H1 (cell line): ENCODE measurements at regions not wholly inside any gene's neighbourhood (a gene's known extent, or its start where the extent isn't known, plus 50 kb on each side); places are given as distances from the start of the nearest gene placed in this dataset.

Experiments
- CTCF ChIA-PET: fragments of 300-600 bp; sonication (Branson Sonifier 250); formaldehyde crosslinking; loops from one replicate; lab custom pipeline; 2021; ENCODE audit not compliant: partially characterized antibody; lab: Charles Lee
- POLR2A ChIA-PET: fragments of 300-600 bp; sonication (Branson Sonifier 250); formaldehyde crosslinking; loops from one replicate; lab custom pipeline; 2021; ENCODE audit warnings: inconsistent platforms; ENCODE audit not compliant: partially characterized antibody; lab: Charles Lee
- DNase-seq, 2 experiments: peaks; one replicate each; pipeline versions ENCODE4 v3.0.0 to v3.0.0-alpha.2; 2010 to 2022; ENCODE audit warnings: low spot score in 2 of 2, low read depth in 1 of 2, mixed read lengths in 1 of 2
- FAIRE-seq: peaks from 2 replicates; lab custom pipeline; 2011; peaks lifted over from hg19 to GRCh38; lab: Jason Lieb, UNC
- H2AFZ ChIP-seq: 2 replicates; pipeline ENCODE4 v1.8.1; 2012; ENCODE audit warnings: low read length, inconsistent platforms
- H2AK5ac ChIP-seq: 2 replicates; pipeline ENCODE4 v1.6.1; 2013; ENCODE audit warnings: low read depth, low read length
- H2BK120ac ChIP-seq: replicated peaks from 2 replicates; pipeline ENCODE3; 2013; ENCODE audit warnings: low read depth, low read length, inconsistent platforms
- H2BK12ac ChIP-seq: 2 replicates; pipeline ENCODE4 v1.6.1; 2013; ENCODE audit warnings: low read depth, low read length
- H2BK15ac ChIP-seq: 2 replicates; pipeline ENCODE4 v1.6.1; 2013; ENCODE audit warnings: low read length
- H2BK20ac ChIP-seq: 2 replicates; pipeline ENCODE4 v1.6.1; 2013; ENCODE audit warnings: low read length
- H2BK5ac ChIP-seq: 2 replicates; pipeline ENCODE4 v1.6.1; 2013; ENCODE audit warnings: low read depth, low read length
- H3K14ac ChIP-seq: 2 replicates; pipeline ENCODE4 v1.6.1; 2013; ENCODE audit warnings: inconsistent platforms; ENCODE audit not compliant: insufficient read length
- H3K18ac ChIP-seq: 2 replicates; pipeline ENCODE4 v1.6.1; 2013; ENCODE audit warnings: low read length; ENCODE audit errors: extremely low read depth
- H3K23ac ChIP-seq: 2 replicates; pipeline ENCODE4 v1.6.1; 2013; ENCODE audit warnings: inconsistent platforms; ENCODE audit not compliant: insufficient read length
- H3K23me2 ChIP-seq: 2 replicates; pipeline ENCODE4 v1.6.1; 2013; ENCODE audit warnings: low read depth, low read length
- H3K27ac ChIP-seq: 2 replicates; pipeline ENCODE4 v1.6.1; 2011; ENCODE audit warnings: low read depth, low read length, inconsistent platforms
- H3K27me3 ChIP-seq, 4 experiments: replicated peaks in 1 of 4; 1 replicate in 1 of 4; 2 replicates in 3 of 4; pipeline versions ENCODE4 v1.6.1 to v1.8.1; 2011 to 2013; ENCODE audit warnings: low read length in 3 of 4, mild to moderate bottlenecking in 3 of 4, inconsistent platforms in 2 of 4, mixed read lengths in 2 of 4, moderate library complexity in 1 of 4; ENCODE audit not compliant: control insufficient read depth in 3 of 4, insufficient read depth in 3 of 4; ENCODE audit errors: extremely low read depth in 1 of 4
- H3K36me3 ChIP-seq, 4 experiments: 2 replicates each; pipeline versions ENCODE4 v1.6.1 to v1.8.1; 2011 to 2013; ENCODE audit warnings: mild to moderate bottlenecking in 4 of 4, low read length in 3 of 4, moderate library complexity in 2 of 4, control low read depth in 1 of 4, inconsistent platforms in 1 of 4; ENCODE audit not compliant: insufficient read depth in 4 of 4, control insufficient read depth in 2 of 4
- H3K4ac ChIP-seq: replicated peaks from 2 replicates; pipeline ENCODE3; 2013; ENCODE audit warnings: low read length, low read depth, mixed read lengths, inconsistent platforms; ENCODE audit not compliant: insufficient read length
- H3K4me1 ChIP-seq, 4 experiments: replicated peaks in 1 of 4; 1 replicate in 1 of 4; 2 replicates in 3 of 4; pipeline versions ENCODE4 v1.6.1 to v1.8.1; 2011 to 2013; ENCODE audit warnings: low read length in 3 of 4, inconsistent platforms in 2 of 4, mixed read lengths in 1 of 4; ENCODE audit not compliant: insufficient read depth in 4 of 4, control insufficient read depth in 3 of 4
- H3K4me2 ChIP-seq, 2 experiments: 2 replicates each; pipeline versions ENCODE4 v1.6.1 to v1.8.1; 2011 to 2013; ENCODE audit warnings: low read depth in 2 of 2, low read length in 2 of 2, control low read depth in 1 of 2, inconsistent platforms in 1 of 2, mild to moderate bottlenecking in 1 of 2; ENCODE audit not compliant: insufficient read depth in 1 of 2
- H3K4me3 ChIP-seq, 4 experiments: fragments of 200-600, 300-600 bp in 1 of 4; sonication (generic), shearing (Covaris generic), sonication (Bioruptor Twin) in 1 of 4; 2 replicates each; pipeline versions ENCODE4 v1.5.1 to v1.8.1; 2011 to 2016; ENCODE audit warnings: low read length in 4 of 4, low read depth in 3 of 4, control low read depth in 2 of 4, inconsistent platforms in 2 of 4, mild to moderate bottlenecking in 2 of 4, mixed read lengths in 1 of 4, moderate library complexity in 1 of 4; ENCODE audit not compliant: insufficient read depth in 2 of 4; ENCODE audit errors: extremely low read depth in 1 of 4
- H3K56ac ChIP-seq: replicated peaks from 2 replicates; pipeline ENCODE3; 2013; ENCODE audit warnings: low read depth, mild to moderate bottlenecking, mixed read lengths, low read length, inconsistent platforms; ENCODE audit not compliant: insufficient read length
- H3K79me1 ChIP-seq: 2 replicates; pipeline ENCODE4 v1.6.1; 2013; ENCODE audit warnings: low read depth, low read length, control low read depth
- H3K79me2 ChIP-seq, 2 experiments: 2 replicates each; pipeline versions ENCODE4 v1.6.1 to v1.8.1; 2012 to 2013; ENCODE audit warnings: low read length in 2 of 2, mild to moderate bottlenecking in 2 of 2, inconsistent platforms in 1 of 2; ENCODE audit not compliant: insufficient read depth in 2 of 2, control insufficient read depth in 1 of 2
- H3K9ac ChIP-seq, 4 experiments: replicated peaks in 1 of 4; 1 replicate in 1 of 4; 2 replicates in 3 of 4; pipeline versions ENCODE4 v1.6.1 to v1.8.1; 2011 to 2013; ENCODE audit warnings: low read depth in 3 of 4, low read length in 3 of 4, control low read depth in 2 of 4, mild to moderate bottlenecking in 2 of 4, moderate library complexity in 2 of 4, inconsistent platforms in 1 of 4; ENCODE audit errors: extremely low read depth in 1 of 4
- H3K9me3 ChIP-seq, 2 experiments: 2 replicates each; pipeline versions ENCODE4 v1.6.1 to v1.8.1; 2012 to 2013; ENCODE audit warnings: mild to moderate bottlenecking in 2 of 2, moderate library complexity in 2 of 2, control low read depth in 1 of 2, inconsistent platforms in 1 of 2, low read depth in 1 of 2, low read length in 1 of 2, mixed read lengths in 1 of 2; ENCODE audit not compliant: insufficient read depth in 2 of 2
- H4K20me1 ChIP-seq, 2 experiments: replicated peaks in 1 of 2; 2 replicates each; pipeline versions ENCODE3 to v1.8.1; 2011 to 2013; ENCODE audit warnings: inconsistent platforms in 2 of 2, low read length in 2 of 2, mild to moderate bottlenecking in 1 of 2; ENCODE audit not compliant: insufficient read depth in 2 of 2, control insufficient read depth in 1 of 2
- H4K5ac ChIP-seq: 2 replicates; pipeline ENCODE4 v1.6.1; 2013; ENCODE audit warnings: low read length, low read depth, mixed read lengths, inconsistent platforms; ENCODE audit not compliant: insufficient read length
- H4K8ac ChIP-seq: 2 replicates; pipeline ENCODE4 v1.8.0; 2013; ENCODE audit warnings: mild to moderate bottlenecking, moderate library complexity, low read length, inconsistent platforms; ENCODE audit not compliant: insufficient read depth; ENCODE audit errors: extremely low read depth
- H4K91ac ChIP-seq: replicated peaks from 2 replicates; pipeline ENCODE3; 2013; ENCODE audit warnings: low read length, mixed read lengths, inconsistent platforms; ENCODE audit not compliant: insufficient read length
- CHD1 ChIP-seq: IDR thresholded peaks from 2 replicates; pipeline ENCODE4 v1.6.1; 2012; ENCODE audit warnings: low read depth, low read length, improper control_type of control experiment
- CTBP2 ChIP-seq: IDR thresholded peaks from 2 replicates; pipeline ENCODE4 v1.7.0; 2011; ENCODE audit warnings: borderline replicate concordance, mild to moderate bottlenecking, moderate library complexity, mixed read lengths, low read length; ENCODE audit not compliant: insufficient read depth, insufficient read length
- PHF8 ChIP-seq: fragments of 200-600 bp; sonication (generic); conservative IDR thresholded peaks from 2 replicates; pipeline ENCODE4 v1.7.1; 2012; ENCODE audit warnings: low read depth, mild to moderate bottlenecking, inconsistent platforms, low read length, moderate library complexity
- POU5F1 ChIP-seq: IDR thresholded peaks from 2 replicates; pipeline ENCODE4 v1.6.1; 2011; ENCODE audit warnings: low read depth, mild to moderate bottlenecking, low read length, moderate library complexity
- RAD21 ChIP-seq, 2 experiments: IDR thresholded peaks in 1 of 2; conservative IDR thresholded peaks in 1 of 2; 2 replicates each; pipeline ENCODE4 v1.6.1; 2011; ENCODE audit warnings: low read depth in 2 of 2, low read length in 2 of 2, improper control_type of control experiment in 1 of 2, inconsistent platforms in 1 of 2, mild to moderate bottlenecking in 1 of 2, moderate library complexity in 1 of 2
- SP1 ChIP-seq: IDR thresholded peaks from 2 replicates; pipeline ENCODE4 v1.6.1; 2011; ENCODE audit warnings: low read depth, low read length
- SP2 ChIP-seq: IDR thresholded peaks from 2 replicates; pipeline ENCODE4 v1.6.1; 2012; ENCODE audit warnings: mild to moderate bottlenecking, low read length, inconsistent platforms
- TAF7 ChIP-seq: optimal IDR thresholded peaks from 2 replicates; pipeline ENCODE3; 2011; ENCODE audit warnings: low read depth, mild to moderate bottlenecking, inconsistent platforms, low read length, moderate library complexity, borderline replicate concordance
- WGBS, 2 experiments: shearing (Covaris generic) in 1 of 2; methylation state at CpG; one replicate each; pipeline versions ENCODE4 v1.1.6 to v1.1.7; 2013 to 2015; ENCODE audit warnings: low lambda C conversion rate in 2 of 2, mixed read lengths in 2 of 2, inconsistent platforms in 1 of 2, low coverage in 1 of 2, missing lambda C conversion rate in 1 of 2; ENCODE audit not compliant: insufficient replicate concordance in 2 of 2, insufficient coverage in 1 of 2, insufficient read length in 1 of 2; ENCODE audit errors: extremely low coverage in 1 of 2, missing lambda C conversion rate in 1 of 2; 5-methylcytosine and 5-hydroxymethylcytosine counted together

DNA sequence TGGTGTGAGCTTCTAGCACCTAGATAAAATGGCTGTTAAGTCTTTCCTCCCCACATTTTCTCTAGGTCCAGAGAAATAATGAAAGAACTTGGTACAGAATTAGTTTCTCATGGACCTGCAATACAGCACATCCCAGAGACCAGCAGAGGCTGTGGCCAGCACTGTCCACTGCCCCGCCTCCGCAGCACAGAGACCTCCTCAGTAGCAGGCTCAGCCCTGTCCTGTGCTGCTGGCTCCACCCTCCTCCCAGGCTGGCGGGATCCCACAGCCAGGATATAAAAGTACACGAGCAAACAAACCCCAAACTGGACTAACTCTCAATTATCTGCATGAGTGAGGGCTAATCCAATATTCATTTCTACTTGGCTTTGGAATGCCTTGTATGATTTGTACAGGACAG, 401.5 kb downstream of the RPS6KC1 start:
- Histone ChIP-seq H3K9ac (no peak overlapping the region), H3K4me1 (peaks cover 0 to 12% (median 3%) of the 10 kb centered on the region in 4 experiments; a peak in 5 of 7 replicates), H3K14ac (no peak overlapping the region), H3K18ac (no peak overlapping the region), H2BK5ac (no peak overlapping the region), H2BK15ac (no peak overlapping the region), H3K4me2 (no peak overlapping the region), H3K27ac (no peak overlapping the region), H4K20me1 (no peaks in the 10 kb centered on the region), H3K4ac (no peak overlapping the region), H4K5ac (no peak overlapping the region), H3K4me3 (no peak overlapping the region), H2BK20ac (no peak overlapping the region), H3K27me3 (no peaks in the 10 kb centered on the region), H2AFZ (no peak overlapping the region), H3K23me2 (no peaks in the 10 kb centered on the region), H3K79me2 (no peaks in the 10 kb centered on the region), H4K8ac (no peak overlapping the region), H3K36me3 (no peaks in the 10 kb centered on the region), H4K91ac (no peak overlapping the region), H3K9me3 (no peaks in the 10 kb centered on the region), H2BK120ac (no peak overlapping the region), H3K56ac (no peak overlapping the region), H2BK12ac (no peak overlapping the region), H3K79me1 (no peaks in the 10 kb centered on the region), H2AK5ac (no peak overlapping the region), H3K23ac (no peak overlapping the region)
- ChIA-PET CTCF (interaction anchor here (1.4 kb wide), 1 partner anchor 33 kb away, joined by 3 read pairs; no protein-coding TSS in a partner anchor), POLR2A (interaction anchor here (1.4 kb wide), 1 partner anchor 34 kb away, joined by 3 read pairs; no protein-coding TSS in a partner anchor)
- TF ChIP-seq RAD21 (IDR thresholded peaks at IDR 0.05 in 1 of 2, conservative IDR thresholded peaks at IDR 0.05 in 1 of 2; ENCODE audit: low read depth in 2 of 2, low read length in 2 of 2) (no peak), CHD1 (no peak), CTBP2 (no peak), POU5F1 (no peak), TAF7 (no peak), PHF8 (no peak), SP2 (no peak), SP1 (no peak)
- 88% methylated on average over 4 of the region's 4 CpGs; no CpG with 5 or more reads in 1 of the 2 experiments for WGBS, 2 experiments
- DNase-seq, result no peak
- FAIRE-seq, result no peak
